IMR-90 (cell line): ENCODE measurements at regions not wholly inside any gene's neighbourhood (a gene's known extent, or its start where the extent isn't known, plus 50 kb on each side); places are given as distances from the start of the nearest gene placed in this dataset.

Source experiments
- ATAC-seq: fragments of 200-7000 bp; cut with Tn5 transposase; 2 replicates; pipeline ENCODE4 v1.9.1; 2020; ENCODE audit warnings: low read depth, mild to moderate bottlenecking, moderate library complexity
- BruUV-seq: library from RNA; stranded (reverse); fragments of 400-500 nt; replicated peaks from 2 replicates; lab custom pipeline; 2021; lab: Mats Ljungman, UMichigan
- CTCF ChIA-PET: fragments of 300-600 bp; formaldehyde crosslinking; extraction: SDS; loops from one replicate; lab custom pipeline; 2021; ENCODE audit warnings: antibody characterized with exemption; lab: Yijun Ruan, JAX
- POLR2A ChIA-PET: fragments of 300-600 bp; sonication (Branson Sonifier 250); formaldehyde crosslinking; loops from one replicate; lab custom pipeline; 2022; ENCODE audit warnings: antibody characterized with exemption; ENCODE audit not compliant: unreplicated experiment; lab: Charles Lee
- DNase-seq: peaks from one replicate; pipeline ENCODE4 v3.0.0; 2013
- H2AFZ ChIP-seq: replicated peaks from 2 replicates; pipeline ENCODE3; 2013; ENCODE audit warnings: low read length, mild to moderate bottlenecking; ENCODE audit not compliant: poor library complexity
- H2AK5ac ChIP-seq: 2 replicates; pipeline ENCODE4 v1.6.1; 2013; ENCODE audit warnings: low read depth, low read length, inconsistent platforms
- H2AK9ac ChIP-seq: replicated peaks from 2 replicates; pipeline ENCODE3; 2013; ENCODE audit warnings: mild to moderate bottlenecking, low read depth, low read length, moderate library complexity; ENCODE audit not compliant: poor library complexity
- H2BK120ac ChIP-seq: 2 replicates; pipeline ENCODE4 v1.6.1; 2013; ENCODE audit warnings: low read depth, low read length, inconsistent platforms
- H2BK15ac ChIP-seq: 3 replicates; pipeline ENCODE4 v1.6.1; 2013; ENCODE audit warnings: low read depth, low read length, inconsistent platforms
- H2BK20ac ChIP-seq: 2 replicates; pipeline ENCODE4 v1.6.1; 2013; ENCODE audit warnings: low read depth, mild to moderate bottlenecking, inconsistent platforms, low read length, moderate library complexity
- H2BK5ac ChIP-seq: 2 replicates; pipeline ENCODE4 v1.6.1; 2013; ENCODE audit warnings: mild to moderate bottlenecking, low read depth, low read length, inconsistent platforms; ENCODE audit not compliant: poor library complexity, severe bottlenecking
- H3K14ac ChIP-seq: replicated peaks from 2 replicates; pipeline ENCODE4 v1.6.1; 2013; ENCODE audit warnings: low read depth, low read length, inconsistent platforms
- H3K18ac ChIP-seq: 2 replicates; pipeline ENCODE4 v1.6.1; 2013; ENCODE audit warnings: low read depth, low read length, control low read depth
- H3K23ac ChIP-seq: 2 replicates; pipeline ENCODE4 v1.6.1; 2013; ENCODE audit warnings: low read depth, low read length, inconsistent platforms
- H3K27ac ChIP-seq: 2 replicates; pipeline ENCODE4 v1.5.1; 2013; ENCODE audit warnings: mild to moderate bottlenecking, control low read depth, low read length; ENCODE audit not compliant: insufficient read depth
- H3K27me3 ChIP-seq: 2 replicates; pipeline ENCODE4 v1.6.1; 2013; ENCODE audit warnings: low read length; ENCODE audit not compliant: control insufficient read depth, insufficient read depth
- H3K36me3 ChIP-seq: 2 replicates; pipeline ENCODE4 v1.6.1; 2013; ENCODE audit warnings: low read length, mixed read lengths; ENCODE audit not compliant: control insufficient read depth, insufficient read depth
- H3K4ac ChIP-seq: 2 replicates; pipeline ENCODE4 v1.6.1; 2013; ENCODE audit warnings: low read depth, low read length, inconsistent platforms
- H3K4me1 ChIP-seq: 2 replicates; pipeline ENCODE4 v1.6.1; 2013; ENCODE audit warnings: low read length, mixed read lengths; ENCODE audit not compliant: control insufficient read depth, insufficient read depth
- H3K4me2 ChIP-seq: 2 replicates; pipeline ENCODE4 v1.6.1; 2013; ENCODE audit warnings: low read depth, mild to moderate bottlenecking, control low read depth, low read length, moderate library complexity
- H3K4me3 ChIP-seq: 2 replicates; pipeline ENCODE4 v1.5.1; 2013; ENCODE audit warnings: low read depth, mild to moderate bottlenecking, control low read depth, low read length, moderate library complexity; ENCODE audit not compliant: insufficient read depth
- H3K56ac ChIP-seq: 2 replicates; pipeline ENCODE4 v1.6.1; 2013; ENCODE audit warnings: low read length, inconsistent platforms; ENCODE audit not compliant: insufficient read depth; ENCODE audit errors: extremely low read depth
- H3K79me1 ChIP-seq, 2 experiments: 2 replicates each; pipeline ENCODE4 v1.6.1; 2013; ENCODE audit warnings: low read length in 2 of 2, inconsistent platforms in 1 of 2, low read depth in 1 of 2
- H3K9ac ChIP-seq: 2 replicates; pipeline ENCODE4 v1.6.1; 2013; ENCODE audit warnings: low read depth, low read length, control low read depth
- H3K9me1 ChIP-seq: 2 replicates; pipeline ENCODE4 v1.6.1; 2013; ENCODE audit warnings: low read length, inconsistent platforms; ENCODE audit not compliant: insufficient read depth
- H3K9me3 ChIP-seq: 2 replicates; pipeline ENCODE4 v1.6.1; 2013; ENCODE audit warnings: low read length; ENCODE audit not compliant: control insufficient read depth, insufficient read depth
- H4K20me1 ChIP-seq: 2 replicates; pipeline ENCODE4 v1.6.1; 2013; ENCODE audit warnings: low read length, inconsistent platforms; ENCODE audit not compliant: insufficient read depth
- H4K5ac ChIP-seq: 2 replicates; pipeline ENCODE4 v1.6.1; 2013; ENCODE audit warnings: mild to moderate bottlenecking, low read depth, low read length, control low read depth
- H4K8ac ChIP-seq, 2 experiments: 2 replicates each; pipeline ENCODE4 v1.6.1; 2013; ENCODE audit warnings: low read depth in 2 of 2, low read length in 2 of 2, control low read depth in 1 of 2, inconsistent platforms in 1 of 2
- H4K91ac ChIP-seq: 2 replicates; pipeline ENCODE4 v1.6.1; 2013; ENCODE audit warnings: low read depth, low read length, inconsistent platforms; ENCODE audit not compliant: insufficient read depth
- BHLHE40 ChIP-seq: fragments of 150-350 bp; IDR thresholded peaks from 2 replicates; pipeline ENCODE4 v1.6.1; 2016; ENCODE audit warnings: mild to moderate bottlenecking, low read depth, low read length
- CEBPB ChIP-seq: IDR thresholded peaks from 2 replicates; pipeline ENCODE4 v1.6.1; 2012; ENCODE audit warnings: low read depth, low read length, improper control_type of control experiment
- CHD1 ChIP-seq: IDR thresholded peaks from 2 replicates; pipeline ENCODE4 v1.6.1; 2012; ENCODE audit warnings: low read depth, low read length, improper control_type of control experiment
- CTCF ChIP-seq: conservative IDR thresholded peaks from 2 replicates; pipeline ENCODE4 v1.5.1; 2012; ENCODE audit warnings: mild to moderate bottlenecking, low read depth, low read length, improper control_type of control experiment
- FOS ChIP-seq: fragments of 150-350 bp; IDR thresholded peaks from 2 replicates; pipeline ENCODE4 v1.6.1; 2016; ENCODE audit warnings: low read depth, low read length
- MAFK ChIP-seq: IDR thresholded peaks from 2 replicates; pipeline ENCODE4 v1.6.1; 2012; ENCODE audit warnings: low read depth, low read length, improper control_type of control experiment
- MAZ ChIP-seq: IDR thresholded peaks from 2 replicates; pipeline ENCODE4 v1.6.1; 2012; ENCODE audit warnings: low read depth, mild to moderate bottlenecking, low read length, improper control_type of control experiment, moderate library complexity, borderline replicate concordance
- NFE2L2 ChIP-seq: fragments of 150-350 bp; IDR thresholded peaks from 2 replicates; pipeline ENCODE4 v1.6.1; 2016; ENCODE audit warnings: low read depth, mild to moderate bottlenecking, low read length
- POLR2A ChIP-seq: IDR thresholded peaks from 2 replicates; pipeline ENCODE4 v1.6.1; 2012; ENCODE audit warnings: mild to moderate bottlenecking, low read depth, low read length
- RAD21 ChIP-seq: IDR thresholded peaks from 2 replicates; pipeline ENCODE4 v1.6.1; 2012; ENCODE audit warnings: low read length, improper control_type of control experiment
- RFX5 ChIP-seq: IDR thresholded peaks from 2 replicates; pipeline ENCODE4 v1.8.0; 2012; ENCODE audit warnings: low read depth, mild to moderate bottlenecking, low read length, moderate library complexity
- USF2 ChIP-seq: fragments of 150-350 bp; IDR thresholded peaks from 2 replicates; pipeline ENCODE4 v1.6.1; 2017; ENCODE audit warnings: mild to moderate bottlenecking, antibody characterized with exemption, low read length, low read depth
- WGBS, 2 experiments: methylation state at CpG; one replicate each; pipeline versions ENCODE4 v1.1.5 to v1.1.7; 2013; ENCODE audit warnings: missing lambda C conversion rate in 2 of 2; ENCODE audit not compliant: insufficient read length in 1 of 2; ENCODE audit errors: extremely low coverage in 2 of 2; 5-methylcytosine and 5-hydroxymethylcytosine counted together
- dilution Hi-C: fragments of 300-500 bp; cut with HindIII; formaldehyde crosslinking; loops from one replicate; pipeline ENCODE4 v1.14.3; 2018; ENCODE audit warnings: low sequenced_read_pairs; ENCODE audit not compliant: unreplicated experiment
- in situ Hi-C: fragments of 300-500 bp; cut with MboI; formaldehyde crosslinking; loops from 3 replicates; pipeline ENCODE4 v1.14.3; 2019; ENCODE audit warnings: low sequenced_read_pairs, inconsistent platforms, mixed read lengths
- intact Hi-C: fragments of 100-400 bp; cut with micrococcal nuclease; formaldehyde crosslinking; loops from 2 replicates; pipeline ENCODE4 v1.10.0; 2022

GRCh38 chr16:60304720-60305119 is 1570.6 kb upstream of the GOT2 start:
- Histone ChIP-seq H4K20me1 (no peaks in the 10 kb centered on the region), H3K9ac (no peak overlapping the region), H2BK5ac (no peak overlapping the region), H3K4me3 (no peak overlapping the region), H2BK20ac (no peak overlapping the region), H3K23ac (no peak overlapping the region), H4K91ac (no peak overlapping the region), H3K9me1 (no peaks in the 10 kb centered on the region), H4K8ac (no peak overlapping the region), H2BK120ac (no peak overlapping the region), H3K4me2 (no peak overlapping the region), H3K56ac (no peak overlapping the region), H4K5ac (no peak overlapping the region), H3K14ac (no peak overlapping the region), H3K18ac (no peak overlapping the region), H3K27ac (no peak overlapping the region), H2AFZ (no peak overlapping the region), H3K36me3 (no peaks in the 10 kb centered on the region), H3K9me3 (no peaks in the 10 kb centered on the region), H3K4me1 (no peaks in the 10 kb centered on the region), H2BK15ac (no peak overlapping the region), H3K4ac (no peak overlapping the region), H2AK9ac (no peak overlapping the region), H2AK5ac (no peak overlapping the region), H3K79me1 (no peaks in the 10 kb centered on the region), H3K27me3 (no peaks in the 10 kb centered on the region)
- POLR2A ChIA-PET, result no interaction called here
- intact Hi-C loops (no loop called here), in situ Hi-C loops (no loop called here), dilution Hi-C loops (no loop called here)
- no peak for ATAC-seq
- TF ChIP-seq MAFK (no peak), MAZ (no peak), CEBPB (no peak), POLR2A (no peak), FOS (no peak), BHLHE40 (no peak), NFE2L2 (no peak), CTCF (no peak), RAD21 (no peak), RFX5 (no peak), CHD1 (no peak), USF2 (no peak)
- WGBS, 2 experiments, result no CpG with 5 or more reads among the region's 2 CpGs
- DNase-seq, result no peak
- CTCF ChIA-PET, result no interaction called here
- no TSS peak for BruUV-seq
